H1 (cell line): ENCODE measurements at regions not wholly inside any gene's neighbourhood (a gene's known extent, or its start where the extent isn't known, plus 50 kb on each side); places are given as distances from the start of the nearest gene placed in this dataset.

Experiments
- CTCF ChIA-PET: fragments of 300-600 bp; sonication (Branson Sonifier 250); formaldehyde crosslinking; loops from one replicate; lab custom pipeline; 2021; ENCODE audit not compliant: partially characterized antibody; lab: Charles Lee
- POLR2A ChIA-PET: fragments of 300-600 bp; sonication (Branson Sonifier 250); formaldehyde crosslinking; loops from one replicate; lab custom pipeline; 2021; ENCODE audit warnings: inconsistent platforms; ENCODE audit not compliant: partially characterized antibody; lab: Charles Lee
- DNase-seq, 2 experiments: peaks; one replicate each; pipeline versions ENCODE4 v3.0.0 to v3.0.0-alpha.2; 2010 to 2022; ENCODE audit warnings: low spot score in 2 of 2, low read depth in 1 of 2, mixed read lengths in 1 of 2
- FAIRE-seq: peaks from 2 replicates; lab custom pipeline; 2011; peaks lifted over from hg19 to GRCh38; lab: Jason Lieb, UNC
- H2AFZ ChIP-seq: 2 replicates; pipeline ENCODE4 v1.8.1; 2012; ENCODE audit warnings: low read length, inconsistent platforms
- H2AK5ac ChIP-seq: 2 replicates; pipeline ENCODE4 v1.6.1; 2013; ENCODE audit warnings: low read depth, low read length
- H2BK120ac ChIP-seq: replicated peaks from 2 replicates; pipeline ENCODE3; 2013; ENCODE audit warnings: low read depth, low read length, inconsistent platforms
- H2BK12ac ChIP-seq: 2 replicates; pipeline ENCODE4 v1.6.1; 2013; ENCODE audit warnings: low read depth, low read length
- H2BK15ac ChIP-seq: 2 replicates; pipeline ENCODE4 v1.6.1; 2013; ENCODE audit warnings: low read length
- H2BK20ac ChIP-seq: 2 replicates; pipeline ENCODE4 v1.6.1; 2013; ENCODE audit warnings: low read length
- H2BK5ac ChIP-seq: 2 replicates; pipeline ENCODE4 v1.6.1; 2013; ENCODE audit warnings: low read depth, low read length
- H3K14ac ChIP-seq: 2 replicates; pipeline ENCODE4 v1.6.1; 2013; ENCODE audit warnings: inconsistent platforms; ENCODE audit not compliant: insufficient read length
- H3K18ac ChIP-seq: 2 replicates; pipeline ENCODE4 v1.6.1; 2013; ENCODE audit warnings: low read length; ENCODE audit errors: extremely low read depth
- H3K23ac ChIP-seq: 2 replicates; pipeline ENCODE4 v1.6.1; 2013; ENCODE audit warnings: inconsistent platforms; ENCODE audit not compliant: insufficient read length
- H3K23me2 ChIP-seq: 2 replicates; pipeline ENCODE4 v1.6.1; 2013; ENCODE audit warnings: low read depth, low read length
- H3K27ac ChIP-seq: 2 replicates; pipeline ENCODE4 v1.6.1; 2011; ENCODE audit warnings: low read depth, low read length, inconsistent platforms
- H3K27me3 ChIP-seq, 4 experiments: replicated peaks in 1 of 4; 1 replicate in 1 of 4; 2 replicates in 3 of 4; pipeline versions ENCODE4 v1.6.1 to v1.8.1; 2011 to 2013; ENCODE audit warnings: low read length in 3 of 4, mild to moderate bottlenecking in 3 of 4, inconsistent platforms in 2 of 4, mixed read lengths in 2 of 4, moderate library complexity in 1 of 4; ENCODE audit not compliant: control insufficient read depth in 3 of 4, insufficient read depth in 3 of 4; ENCODE audit errors: extremely low read depth in 1 of 4
- H3K36me3 ChIP-seq, 4 experiments: 2 replicates each; pipeline versions ENCODE4 v1.6.1 to v1.8.1; 2011 to 2013; ENCODE audit warnings: mild to moderate bottlenecking in 4 of 4, low read length in 3 of 4, moderate library complexity in 2 of 4, control low read depth in 1 of 4, inconsistent platforms in 1 of 4; ENCODE audit not compliant: insufficient read depth in 4 of 4, control insufficient read depth in 2 of 4
- H3K4ac ChIP-seq: replicated peaks from 2 replicates; pipeline ENCODE3; 2013; ENCODE audit warnings: low read length, low read depth, mixed read lengths, inconsistent platforms; ENCODE audit not compliant: insufficient read length
- H3K4me1 ChIP-seq, 4 experiments: replicated peaks in 1 of 4; 1 replicate in 1 of 4; 2 replicates in 3 of 4; pipeline versions ENCODE4 v1.6.1 to v1.8.1; 2011 to 2013; ENCODE audit warnings: low read length in 3 of 4, inconsistent platforms in 2 of 4, mixed read lengths in 1 of 4; ENCODE audit not compliant: insufficient read depth in 4 of 4, control insufficient read depth in 3 of 4
- H3K4me2 ChIP-seq, 2 experiments: 2 replicates each; pipeline versions ENCODE4 v1.6.1 to v1.8.1; 2011 to 2013; ENCODE audit warnings: low read depth in 2 of 2, low read length in 2 of 2, control low read depth in 1 of 2, inconsistent platforms in 1 of 2, mild to moderate bottlenecking in 1 of 2; ENCODE audit not compliant: insufficient read depth in 1 of 2
- H3K4me3 ChIP-seq, 4 experiments: fragments of 200-600, 300-600 bp in 1 of 4; sonication (generic), shearing (Covaris generic), sonication (Bioruptor Twin) in 1 of 4; 2 replicates each; pipeline versions ENCODE4 v1.5.1 to v1.8.1; 2011 to 2016; ENCODE audit warnings: low read length in 4 of 4, low read depth in 3 of 4, control low read depth in 2 of 4, inconsistent platforms in 2 of 4, mild to moderate bottlenecking in 2 of 4, mixed read lengths in 1 of 4, moderate library complexity in 1 of 4; ENCODE audit not compliant: insufficient read depth in 2 of 4; ENCODE audit errors: extremely low read depth in 1 of 4
- H3K56ac ChIP-seq: replicated peaks from 2 replicates; pipeline ENCODE3; 2013; ENCODE audit warnings: low read depth, mild to moderate bottlenecking, mixed read lengths, low read length, inconsistent platforms; ENCODE audit not compliant: insufficient read length
- H3K79me1 ChIP-seq: 2 replicates; pipeline ENCODE4 v1.6.1; 2013; ENCODE audit warnings: low read depth, low read length, control low read depth
- H3K79me2 ChIP-seq, 2 experiments: 2 replicates each; pipeline versions ENCODE4 v1.6.1 to v1.8.1; 2012 to 2013; ENCODE audit warnings: low read length in 2 of 2, mild to moderate bottlenecking in 2 of 2, inconsistent platforms in 1 of 2; ENCODE audit not compliant: insufficient read depth in 2 of 2, control insufficient read depth in 1 of 2
- H3K9ac ChIP-seq, 4 experiments: replicated peaks in 1 of 4; 1 replicate in 1 of 4; 2 replicates in 3 of 4; pipeline versions ENCODE4 v1.6.1 to v1.8.1; 2011 to 2013; ENCODE audit warnings: low read depth in 3 of 4, low read length in 3 of 4, control low read depth in 2 of 4, mild to moderate bottlenecking in 2 of 4, moderate library complexity in 2 of 4, inconsistent platforms in 1 of 4; ENCODE audit errors: extremely low read depth in 1 of 4
- H3K9me3 ChIP-seq, 2 experiments: 2 replicates each; pipeline versions ENCODE4 v1.6.1 to v1.8.1; 2012 to 2013; ENCODE audit warnings: mild to moderate bottlenecking in 2 of 2, moderate library complexity in 2 of 2, control low read depth in 1 of 2, inconsistent platforms in 1 of 2, low read depth in 1 of 2, low read length in 1 of 2, mixed read lengths in 1 of 2; ENCODE audit not compliant: insufficient read depth in 2 of 2
- H4K20me1 ChIP-seq, 2 experiments: replicated peaks in 1 of 2; 2 replicates each; pipeline versions ENCODE3 to v1.8.1; 2011 to 2013; ENCODE audit warnings: inconsistent platforms in 2 of 2, low read length in 2 of 2, mild to moderate bottlenecking in 1 of 2; ENCODE audit not compliant: insufficient read depth in 2 of 2, control insufficient read depth in 1 of 2
- H4K5ac ChIP-seq: 2 replicates; pipeline ENCODE4 v1.6.1; 2013; ENCODE audit warnings: low read length, low read depth, mixed read lengths, inconsistent platforms; ENCODE audit not compliant: insufficient read length
- H4K8ac ChIP-seq: 2 replicates; pipeline ENCODE4 v1.8.0; 2013; ENCODE audit warnings: mild to moderate bottlenecking, moderate library complexity, low read length, inconsistent platforms; ENCODE audit not compliant: insufficient read depth; ENCODE audit errors: extremely low read depth
- H4K91ac ChIP-seq: replicated peaks from 2 replicates; pipeline ENCODE3; 2013; ENCODE audit warnings: low read length, mixed read lengths, inconsistent platforms; ENCODE audit not compliant: insufficient read length
- ASH2L ChIP-seq: fragments of 200-600, 300-600 bp; sonication (generic); IDR thresholded peaks from one replicate; pipeline ENCODE4 v1.7.1; 2017; ENCODE audit warnings: low read length
- CBX5 ChIP-seq: fragments of 300-800, 300-1000 bp; sonication (generic); IDR thresholded peaks from 2 replicates; pipeline ENCODE4 v1.7.1; 2016; ENCODE audit warnings: antibody characterized with exemption, low read length, low read depth
- CHD2 ChIP-seq: IDR thresholded peaks from 2 replicates; pipeline ENCODE4 v1.6.1; 2012; ENCODE audit warnings: low read length, improper control_type of control experiment
- CREB1 ChIP-seq: IDR thresholded peaks from 2 replicates; pipeline ENCODE4 v1.6.1; 2012; ENCODE audit warnings: inconsistent platforms
- E2F6 ChIP-seq: IDR thresholded peaks from 2 replicates; pipeline ENCODE4 v1.6.1; 2012; ENCODE audit warnings: inconsistent platforms
- EP300 ChIP-seq, 2 experiments: IDR thresholded peaks; 1 replicate in 1 of 2; 2 replicates in 1 of 2; pipeline ENCODE4 v1.6.1; 2011 to 2012; ENCODE audit warnings: low read depth in 2 of 2, low read length in 2 of 2, mild to moderate bottlenecking in 2 of 2, borderline replicate concordance in 1 of 2, inconsistent platforms in 1 of 2, moderate library complexity in 1 of 2
- GABPA ChIP-seq: IDR thresholded peaks from 2 replicates; pipeline ENCODE4 v1.6.1; 2011; ENCODE audit warnings: mild to moderate bottlenecking, low read length, moderate library complexity, borderline replicate concordance; ENCODE audit not compliant: insufficient read depth
- HDAC6 ChIP-seq: IDR thresholded peaks from one replicate; pipeline ENCODE4 v1.7.1; 2012; ENCODE audit warnings: low read depth, mild to moderate bottlenecking, inconsistent platforms, low read length, moderate library complexity
- KDM5A ChIP-seq: fragments of 200-600 bp; IDR thresholded peaks from 2 replicates; pipeline ENCODE4 v1.7.1; 2012; ENCODE audit warnings: mild to moderate bottlenecking, low read length, inconsistent platforms, mixed read lengths
- ZNF274 ChIP-seq: IDR thresholded peaks from 2 replicates; pipeline ENCODE4 v1.7.0; 2012; ENCODE audit warnings: low read length, borderline replicate concordance; ENCODE audit errors: extremely low read depth
- WGBS, 2 experiments: shearing (Covaris generic) in 1 of 2; methylation state at CpG; one replicate each; pipeline versions ENCODE4 v1.1.6 to v1.1.7; 2013 to 2015; ENCODE audit warnings: low lambda C conversion rate in 2 of 2, mixed read lengths in 2 of 2, inconsistent platforms in 1 of 2, low coverage in 1 of 2, missing lambda C conversion rate in 1 of 2; ENCODE audit not compliant: insufficient replicate concordance in 2 of 2, insufficient coverage in 1 of 2, insufficient read length in 1 of 2; ENCODE audit errors: extremely low coverage in 1 of 2, missing lambda C conversion rate in 1 of 2; 5-methylcytosine and 5-hydroxymethylcytosine counted together
- TF ChIP-seq, protein P1 (sequence below): IDR thresholded peaks from 2 replicates; pipeline ENCODE4 v1.6.1; 2011; ENCODE audit warnings: low read depth, mild to moderate bottlenecking, low read length; ENCODE audit not compliant: insufficient read depth

DNA sequence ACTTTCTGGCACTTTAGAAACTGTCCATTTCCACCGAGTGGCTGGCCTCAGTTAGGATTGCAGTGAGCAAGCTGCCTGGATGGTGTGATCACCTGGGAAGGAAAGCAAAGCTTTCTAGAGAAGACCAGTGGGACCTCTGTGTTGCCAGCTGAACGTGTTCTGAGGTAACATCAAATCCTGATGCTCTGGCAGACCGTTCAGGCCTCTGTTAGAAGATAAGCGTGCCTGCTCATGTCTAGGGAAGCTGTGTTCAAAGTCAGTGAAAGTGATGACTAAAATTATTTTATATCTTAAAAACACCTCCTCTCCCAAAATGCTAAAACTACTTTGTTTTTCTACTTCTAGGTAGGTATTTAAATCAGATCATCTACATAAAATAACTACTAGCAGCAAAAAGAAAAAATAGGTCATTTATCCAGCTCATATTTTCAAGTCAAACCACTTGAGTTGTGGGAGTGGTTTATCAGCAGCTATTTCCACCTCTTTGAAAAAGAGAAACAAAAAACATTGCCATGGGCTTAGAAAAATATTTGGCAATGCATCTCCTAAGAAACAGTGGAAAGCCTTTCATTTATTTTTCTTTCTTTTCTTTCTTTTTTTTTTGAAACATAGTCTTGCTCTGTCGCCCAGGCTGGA lies 54.8 kb downstream of the CEP43 start:
- no peak overlapping the region for H2BK120ac ChIP-seq
- H3K79me2 ChIP-seq, result no peaks in the 10 kb centered on the region
- no peak for DNase-seq
- ChIA-PET POLR2A (interaction anchor here (0.9 to 2.1 kb wide), 2 partner anchors 12 to 31 kb away, joined by 4 read pairs; no protein-coding TSS in a partner anchor), CTCF (no interaction called here)
- H3K14ac ChIP-seq, result no peak overlapping the region
- H4K91ac ChIP-seq, result no peak overlapping the region
- H3K18ac ChIP-seq, result no peak overlapping the region
- 83% methylated on average over 5 of the region's 5 CpGs; no CpG with 5 or more reads in 1 of the 2 experiments for WGBS, 2 experiments
- H2AFZ ChIP-seq, result no peak overlapping the region
- H3K4ac ChIP-seq, result no peak overlapping the region
- no peak overlapping the region for H2BK12ac ChIP-seq
- H3K9me3 ChIP-seq, result no peaks in the 10 kb centered on the region; a peak in 1 of 4 replicates
- no peaks in the 10 kb centered on the region for H4K20me1 ChIP-seq
- no peaks in the 10 kb centered on the region; a peak in 1 of 8 replicates for H3K36me3 ChIP-seq
- no peaks in the 10 kb centered on the region for H3K79me1 ChIP-seq
- H3K4me1 ChIP-seq, result no peaks in the 10 kb centered on the region
- no peak overlapping the region for H4K5ac ChIP-seq
- H3K4me2 ChIP-seq, result no peak overlapping the region
- H3K27ac ChIP-seq, result no peak overlapping the region
- H3K23me2 ChIP-seq, result no peaks in the 10 kb centered on the region
- no peak overlapping the region for H4K8ac ChIP-seq
- no peak overlapping the region for H2BK15ac ChIP-seq
- FAIRE-seq, result no peak
- H3K56ac ChIP-seq, result no peak overlapping the region
- H2AK5ac ChIP-seq, result no peak overlapping the region
- H3K4me3 ChIP-seq, result no peak overlapping the region
- H3K23ac ChIP-seq, result no peak overlapping the region
- no peaks in the 10 kb centered on the region for H3K27me3 ChIP-seq
- no peak overlapping the region for H2BK5ac ChIP-seq
- H3K9ac ChIP-seq, result no peak overlapping the region
- no peak overlapping the region for H2BK20ac ChIP-seq
- TF ChIP-seq E2F6, result no peak
- no peak for TF ChIP-seq KDM5A
- TF ChIP-seq HDAC6, result no peak
- no peak for TF ChIP-seq CBX5
- TF ChIP-seq ZNF274, result no peak
- no peak for TF ChIP-seq CHD2
- no peak for TF ChIP-seq CREB1
- no peak for TF ChIP-seq ASH2L
- no peak for TF ChIP-seq GABPA
- TF ChIP-seq, protein P1, sequence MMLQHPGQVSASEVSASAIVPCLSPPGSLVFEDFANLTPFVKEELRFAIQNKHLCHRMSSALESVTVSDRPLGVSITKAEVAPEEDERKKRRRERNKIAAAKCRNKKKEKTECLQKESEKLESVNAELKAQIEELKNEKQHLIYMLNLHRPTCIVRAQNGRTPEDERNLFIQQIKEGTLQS, result no peak
- no peak for TF ChIP-seq EP300 (IDR thresholded peaks at IDR 0.05; ENCODE audit: borderline replicate concordance in 1 of 2, low read depth in 2 of 2, low read length in 2 of 2)
